Stimulated activated memory B cell treated with anti-CD40 and anti-IgM and Interleukin-4, amounts not matched to agents 10 μg/mL and 1 μg/mL and 100 μg/mL, for 72 hours (primary cell): ENCODE measurements at regions not wholly inside any gene's neighbourhood (a gene's known extent, or its start where the extent isn't known, plus 50 kb on each side); places are given as distances from the start of the nearest gene placed in this dataset.

ENCODE experiments used
- ATAC-seq: fragments of 150-1000 bp; cut with Tn5 transposase; 2 replicates; pipeline ENCODE4 v1.10.0; 2021
- H3K27ac Mint-ChIP-seq: one replicate; pipeline ENCODE4 v1.8.0; 2022; ENCODE audit warnings: mild to moderate bottlenecking, mixed read lengths
- H3K27me3 Mint-ChIP-seq: one replicate; pipeline ENCODE4 v1.8.0; 2022; ENCODE audit warnings: mixed read lengths
- H3K36me3 Mint-ChIP-seq: one replicate; pipeline ENCODE4 v1.8.0; 2022; ENCODE audit warnings: mixed read lengths
- H3K4me1 Mint-ChIP-seq: one replicate; pipeline ENCODE4 v1.8.0; 2022; ENCODE audit warnings: mixed read lengths
- H3K4me3 Mint-ChIP-seq: one replicate; pipeline ENCODE4 v1.8.0; 2022; ENCODE audit warnings: mild to moderate bottlenecking, moderate library complexity, mixed read lengths
- H3K9me3 Mint-ChIP-seq: one replicate; pipeline ENCODE4 v1.8.0; 2022; ENCODE audit warnings: mixed read lengths

DNA sequence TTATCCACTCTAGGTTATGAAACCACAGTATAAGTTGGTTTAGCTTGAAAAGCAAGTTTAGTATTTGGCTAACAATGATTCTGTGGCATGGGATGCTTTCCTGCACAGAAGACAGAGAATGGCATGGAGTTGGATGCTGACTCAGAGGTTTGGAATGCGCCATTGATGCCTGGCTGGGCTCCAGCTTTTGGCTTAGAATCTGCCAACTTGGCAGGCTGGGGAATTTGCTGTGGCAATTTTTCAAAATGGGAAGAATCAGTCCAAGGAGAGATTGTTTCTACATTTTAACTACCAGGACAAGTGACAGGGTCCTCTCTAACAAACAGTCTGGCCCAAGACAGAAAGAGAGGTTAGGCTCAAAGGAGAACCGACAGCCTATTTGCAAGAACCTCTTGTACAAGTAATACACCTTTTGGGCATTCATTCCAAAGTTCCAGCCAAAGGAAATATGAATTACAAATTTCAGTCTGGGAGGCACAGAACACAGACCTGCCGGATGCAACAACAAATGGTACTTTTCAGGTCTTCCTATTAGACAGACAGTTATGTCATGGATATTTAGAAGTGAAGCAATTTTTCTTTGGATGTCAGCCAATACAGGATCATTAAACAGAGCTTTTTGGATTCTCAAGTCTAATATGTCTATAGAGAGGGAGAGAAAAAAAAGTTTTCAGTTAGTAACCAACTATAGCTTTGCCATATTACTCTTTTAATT, 1027.7 kb downstream of the TMEM182 start:
- Mint-ChIP-seq H3K4me3 (no peak overlapping the region), H3K9me3 (peaks cover under 1% of the 10 kb centered on the region), H3K4me1 (no peaks in the 10 kb centered on the region), H3K27ac (no peak overlapping the region), H3K27me3 (no peaks in the 10 kb centered on the region), H3K36me3 (no peaks in the 10 kb centered on the region)
- ATAC-seq: no peak

DNA sequence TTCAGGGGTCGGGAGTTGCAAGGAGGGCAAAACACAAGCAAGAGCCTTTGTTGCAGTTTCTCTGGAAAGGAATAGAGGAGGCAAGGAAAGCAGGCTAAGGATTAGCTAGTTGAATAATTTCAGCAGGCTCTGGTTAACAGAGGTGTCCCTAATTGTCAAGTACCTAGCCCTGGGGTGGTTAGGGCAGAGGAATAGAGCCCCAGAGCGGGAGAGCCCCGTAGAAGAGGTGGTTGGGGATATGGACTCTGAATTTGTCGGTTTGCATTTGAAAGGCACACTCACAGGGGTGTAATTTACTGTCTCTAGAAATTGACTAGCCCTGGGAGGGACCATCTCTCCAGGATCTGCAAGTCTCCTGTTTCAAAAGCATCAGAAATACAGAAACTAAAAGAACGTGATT, 1030.2 kb downstream of the TMEM182 start:
- Mint-ChIP-seq H3K36me3 (no peaks in the 10 kb centered on the region), H3K9me3 (peaks cover 8% of the 10 kb centered on the region), H3K27me3 (no peaks in the 10 kb centered on the region), H3K4me3 (no peak overlapping the region), H3K27ac (no peak overlapping the region), H3K4me1 (no peaks in the 10 kb centered on the region)
- no peak for ATAC-seq

DNA sequence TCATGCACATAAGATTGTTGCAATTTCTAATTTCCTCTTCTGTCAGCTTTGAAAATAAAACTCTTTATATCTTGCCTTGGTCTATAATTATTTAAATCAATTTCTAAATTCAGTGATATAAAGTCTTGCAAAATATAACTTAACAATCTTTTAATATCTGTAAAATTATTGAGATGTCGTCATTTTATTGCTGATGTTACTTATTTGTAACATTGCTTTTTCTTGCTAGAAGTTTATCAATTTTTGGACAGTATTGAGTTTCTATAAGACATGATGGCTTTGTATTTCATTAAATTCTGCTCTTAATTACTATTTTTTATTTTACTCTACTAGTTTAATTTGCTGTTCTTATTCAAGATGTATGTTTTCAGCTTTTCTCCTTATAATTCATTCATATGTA, 1036.5 kb downstream of the TMEM182 start:
- ATAC-seq: no peak
- peaks cover 14% of the 10 kb centered on the region for H3K9me3 Mint-ChIP-seq

DNA sequence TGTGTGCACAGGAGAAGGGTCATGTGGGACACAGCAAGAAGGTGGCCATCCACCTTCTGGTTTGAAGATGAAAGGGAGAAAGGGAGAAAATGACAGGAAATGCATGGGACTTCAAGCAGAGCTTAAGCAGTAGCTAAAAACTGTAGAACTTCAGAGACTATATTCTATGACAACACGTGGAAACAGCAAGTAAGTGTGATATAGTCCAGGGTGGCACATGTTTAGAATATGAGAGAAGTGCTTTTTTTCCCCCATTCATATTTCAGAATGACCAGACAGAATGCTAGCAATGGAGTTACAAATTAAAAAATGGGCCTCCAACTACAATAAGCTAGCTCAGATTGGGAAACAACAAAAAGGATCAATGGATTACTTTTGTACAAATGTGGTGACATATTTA, 1042.2 kb downstream of the TMEM182 start:
- Mint-ChIP-seq H3K9me3 (peaks cover 3% of the 10 kb centered on the region), H3K27ac (no peak overlapping the region), H3K36me3 (no peaks in the 10 kb centered on the region), H3K4me3 (no peak overlapping the region), H3K4me1 (no peaks in the 10 kb centered on the region), H3K27me3 (no peaks in the 10 kb centered on the region)
- ATAC-seq: no peak

More for the DNA sequence above, 1036.5 kb downstream of the TMEM182 start:
- no peaks in the 10 kb centered on the region for H3K36me3 Mint-ChIP-seq
- H3K4me3 Mint-ChIP-seq: no peak overlapping the region
- H3K27ac Mint-ChIP-seq: no peak overlapping the region
- H3K4me1 Mint-ChIP-seq: no peaks in the 10 kb centered on the region
- no peaks in the 10 kb centered on the region for H3K27me3 Mint-ChIP-seq

DNA sequence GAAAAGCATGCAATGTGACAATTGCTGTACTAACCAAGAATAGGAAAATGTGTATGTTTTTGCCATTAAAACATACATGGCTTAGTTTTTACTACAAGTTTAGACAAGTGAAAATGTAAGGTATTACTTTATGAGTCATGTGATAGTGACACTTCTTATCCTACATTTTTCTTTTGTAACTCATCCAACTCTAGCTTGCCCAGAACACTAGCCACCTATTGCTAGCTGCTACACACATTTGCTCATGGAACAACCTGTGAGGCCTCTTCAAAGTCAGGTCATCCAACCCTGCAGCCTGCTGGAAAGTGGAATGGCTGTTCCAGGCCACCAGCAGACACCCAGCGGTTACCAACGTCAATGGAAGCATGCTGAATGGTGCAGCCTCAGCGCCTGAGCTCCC, 1043.9 kb downstream of the TMEM182 start:
- no peak for ATAC-seq
- Mint-ChIP-seq H3K4me1 (no peaks in the 10 kb centered on the region), H3K27ac (no peak overlapping the region), H3K27me3 (no peaks in the 10 kb centered on the region), H3K4me3 (no peak overlapping the region), H3K9me3 (peaks cover 3% of the 10 kb centered on the region), H3K36me3 (no peaks in the 10 kb centered on the region)

DNA sequence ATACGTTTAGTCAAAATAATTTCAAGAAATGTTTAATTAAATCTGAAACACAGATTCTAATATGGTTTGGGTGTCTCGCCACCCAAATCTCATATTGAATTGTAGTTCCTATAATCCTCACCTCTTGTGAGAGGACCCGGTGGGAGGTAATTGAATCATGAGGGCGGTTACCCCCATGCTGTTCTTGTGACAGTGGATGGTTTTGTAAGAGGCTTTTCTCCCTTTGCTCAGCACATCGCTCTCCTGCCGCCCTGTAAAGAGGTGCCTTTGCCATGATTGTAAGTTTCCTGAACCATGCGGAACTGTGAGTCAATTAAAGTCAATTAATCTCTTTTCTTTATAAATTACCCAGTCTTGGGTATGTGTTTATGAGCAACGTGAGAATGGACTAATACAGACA, 1045.1 kb upstream of the POU3F3 start:
- Mint-ChIP-seq H3K4me1 (no peaks in the 10 kb centered on the region), H3K9me3 (no peaks in the 10 kb centered on the region), H3K36me3 (no peaks in the 10 kb centered on the region), H3K27me3 (no peaks in the 10 kb centered on the region), H3K27ac (no peak overlapping the region), H3K4me3 (no peak overlapping the region)
- ATAC-seq: no peak

DNA sequence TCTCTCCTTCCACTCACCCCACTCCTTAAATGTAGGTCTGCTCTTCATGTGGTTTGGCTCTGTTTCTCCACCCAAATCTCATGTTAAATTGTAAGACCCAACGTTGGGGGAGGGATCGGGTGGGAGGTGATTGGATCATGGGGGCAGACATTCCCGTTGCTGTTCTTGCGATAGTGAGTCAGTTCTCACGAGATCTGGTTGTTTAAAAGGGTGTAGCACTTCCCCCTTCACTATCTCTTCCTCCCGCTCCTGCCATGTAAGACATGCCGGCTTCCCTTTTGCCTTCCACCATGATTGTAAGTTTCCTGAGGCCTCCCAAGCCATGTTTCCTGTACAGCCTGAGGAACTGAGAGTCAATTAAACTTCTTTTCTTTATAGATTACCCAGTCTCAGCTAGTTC, 1044.5 kb upstream of the POU3F3 start:
- no peak overlapping the region for H3K27ac Mint-ChIP-seq
- no peaks in the 10 kb centered on the region for H3K27me3 Mint-ChIP-seq
- no peak overlapping the region for H3K4me3 Mint-ChIP-seq
- H3K9me3 Mint-ChIP-seq: no peaks in the 10 kb centered on the region
- H3K36me3 Mint-ChIP-seq: no peaks in the 10 kb centered on the region
- H3K4me1 Mint-ChIP-seq: no peaks in the 10 kb centered on the region
- no peak for ATAC-seq

DNA sequence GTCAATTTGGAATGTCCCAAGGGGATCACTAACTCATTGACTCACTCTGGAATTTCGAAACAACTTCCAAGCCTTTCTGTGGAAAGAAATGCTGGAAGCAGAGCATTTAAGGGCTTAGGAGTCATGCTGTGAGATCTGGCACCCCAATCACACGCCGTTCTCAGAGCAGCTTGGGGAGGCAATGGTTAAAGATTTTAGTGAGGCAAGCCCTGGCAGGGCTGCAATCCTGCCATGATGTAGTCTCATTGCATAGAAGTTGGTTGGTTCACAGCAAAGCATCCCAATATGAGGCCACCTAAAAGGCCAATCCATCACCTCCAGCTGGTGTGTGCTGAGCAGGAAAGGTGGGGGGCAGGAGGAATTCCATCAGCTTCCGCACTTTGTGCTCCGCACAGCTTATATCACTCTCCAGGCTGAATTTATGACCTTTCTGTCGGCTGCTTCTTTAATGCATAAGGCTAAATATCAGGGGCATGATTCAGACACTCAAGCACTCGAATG, 1043.9 kb upstream of the POU3F3 start:
- no peak for ATAC-seq
- H3K27ac Mint-ChIP-seq: no peak overlapping the region
- H3K9me3 Mint-ChIP-seq: no peaks in the 10 kb centered on the region
- H3K36me3 Mint-ChIP-seq: no peaks in the 10 kb centered on the region
- no peak overlapping the region for H3K4me3 Mint-ChIP-seq
- H3K4me1 Mint-ChIP-seq: no peaks in the 10 kb centered on the region
- no peaks in the 10 kb centered on the region for H3K27me3 Mint-ChIP-seq

DNA sequence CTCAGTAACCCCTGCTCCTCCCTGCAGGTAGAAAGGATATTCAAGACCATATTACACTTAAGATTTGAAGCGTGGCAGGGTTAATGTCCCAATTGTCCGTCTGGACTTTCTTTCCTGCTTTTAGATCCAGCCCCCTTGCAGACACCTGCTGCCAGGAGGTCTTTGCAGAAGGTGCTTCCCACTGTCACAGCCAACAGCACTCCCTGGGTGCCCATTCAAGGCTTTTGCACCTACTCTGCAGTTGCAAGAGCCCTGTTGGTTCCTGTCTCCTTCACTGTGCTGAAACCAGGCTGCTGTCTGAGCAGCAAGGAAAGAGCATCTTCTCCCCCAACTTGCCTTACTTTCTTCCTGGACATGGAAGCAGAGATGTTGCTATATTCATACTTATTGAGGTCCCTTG, 1043.0 kb upstream of the POU3F3 start:
- H3K9me3 Mint-ChIP-seq: no peaks in the 10 kb centered on the region
- no peaks in the 10 kb centered on the region for H3K4me1 Mint-ChIP-seq
- no peaks in the 10 kb centered on the region for H3K27me3 Mint-ChIP-seq
- no peaks in the 10 kb centered on the region for H3K36me3 Mint-ChIP-seq
- ATAC-seq: no peak
- no peak overlapping the region for H3K4me3 Mint-ChIP-seq
- H3K27ac Mint-ChIP-seq: no peak overlapping the region

DNA sequence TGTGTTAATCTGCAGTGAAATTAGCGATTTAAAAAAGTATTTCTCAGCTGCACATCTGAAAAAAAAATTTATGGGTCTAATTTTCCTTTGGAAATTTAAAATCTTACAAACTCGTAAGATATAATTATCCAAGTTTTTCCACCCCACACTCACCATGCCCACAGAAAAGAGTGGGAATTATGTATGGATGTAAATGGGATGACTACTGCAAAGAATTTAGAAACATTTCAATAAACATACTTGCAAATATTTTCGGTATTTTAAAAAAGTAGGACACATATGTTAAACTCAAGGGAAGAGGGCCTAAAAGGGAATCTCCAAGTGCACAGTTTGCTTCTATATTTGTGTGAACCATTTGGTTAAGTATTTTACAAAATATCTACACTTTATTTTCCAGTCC, 1039.9 kb upstream of the POU3F3 start:
- Mint-ChIP-seq H3K27ac (no peak overlapping the region), H3K4me3 (no peak overlapping the region), H3K27me3 (no peaks in the 10 kb centered on the region), H3K4me1 (no peaks in the 10 kb centered on the region), H3K9me3 (no peaks in the 10 kb centered on the region), H3K36me3 (no peaks in the 10 kb centered on the region)
- no peak for ATAC-seq

DNA sequence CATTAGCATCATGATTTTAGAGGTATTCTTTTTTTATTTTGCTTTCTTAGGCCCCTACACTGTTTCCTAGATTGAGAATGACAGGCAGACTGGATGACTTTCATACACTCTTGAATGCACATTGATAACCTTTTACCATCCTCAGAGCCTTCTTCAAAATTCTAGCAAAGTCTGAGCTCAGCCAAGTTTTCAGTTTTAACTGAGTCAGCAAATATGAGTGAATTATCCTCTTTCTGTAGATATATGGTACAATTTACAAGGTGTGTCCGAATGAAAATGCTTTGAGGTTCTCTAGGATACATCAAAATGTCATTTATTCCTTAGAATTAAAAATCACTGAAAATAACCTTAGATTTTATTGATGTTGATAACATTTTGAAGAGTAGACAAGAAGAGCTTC, 1038.2 kb upstream of the POU3F3 start:
- Mint-ChIP-seq H3K27ac (no peak overlapping the region), H3K36me3 (no peaks in the 10 kb centered on the region), H3K27me3 (no peaks in the 10 kb centered on the region), H3K9me3 (peaks cover 3% of the 10 kb centered on the region), H3K4me1 (no peaks in the 10 kb centered on the region), H3K4me3 (no peak overlapping the region)
- ATAC-seq: no peak

DNA sequence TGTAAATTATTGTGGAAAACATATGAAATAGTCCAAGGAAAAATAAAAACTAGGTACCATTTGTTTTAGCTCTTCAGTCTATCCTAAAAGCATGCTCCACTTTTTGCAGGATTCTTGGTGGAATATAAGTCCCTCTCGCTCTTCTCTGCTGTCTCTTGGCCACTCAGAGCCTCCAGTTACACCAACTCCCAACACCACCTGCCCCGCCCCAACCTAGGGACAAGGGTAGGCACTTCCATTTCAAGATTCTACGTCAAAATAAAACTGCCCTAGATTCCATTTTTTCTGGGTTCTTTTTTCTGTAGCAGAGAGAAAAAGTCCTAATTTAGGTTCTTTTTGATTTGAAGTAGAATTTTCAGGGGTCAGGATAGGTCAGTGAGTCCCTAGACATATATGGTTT, 1036.2 kb upstream of the POU3F3 start:
- H3K36me3 Mint-ChIP-seq: no peaks in the 10 kb centered on the region
- no peak overlapping the region for H3K4me3 Mint-ChIP-seq
- H3K4me1 Mint-ChIP-seq: no peaks in the 10 kb centered on the region
- no peak for ATAC-seq
- no peak overlapping the region for H3K27ac Mint-ChIP-seq
- H3K27me3 Mint-ChIP-seq: no peaks in the 10 kb centered on the region
- H3K9me3 Mint-ChIP-seq: peaks cover 3% of the 10 kb centered on the region

DNA sequence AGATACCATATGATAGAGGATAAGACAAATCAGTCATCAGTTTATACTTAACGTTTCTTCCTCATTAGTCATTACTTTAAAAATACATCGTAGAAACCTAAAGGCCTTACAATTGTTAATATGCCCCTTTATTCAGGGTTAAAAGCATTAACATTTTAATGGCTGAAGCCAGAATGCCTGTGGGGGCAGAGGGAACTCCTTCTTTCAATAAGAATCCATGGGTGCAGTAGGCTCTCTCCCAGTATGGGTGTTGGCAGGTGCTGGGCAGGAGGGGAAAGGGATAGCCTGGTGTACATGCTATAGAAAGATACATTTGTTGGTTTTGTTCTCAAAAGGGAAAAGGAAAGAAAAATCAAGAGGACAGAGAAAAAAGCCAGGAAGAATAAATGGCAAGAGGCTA, 1035.7 kb upstream of the POU3F3 start:
- Mint-ChIP-seq H3K9me3 (peaks cover 3% of the 10 kb centered on the region), H3K27me3 (no peaks in the 10 kb centered on the region), H3K4me1 (no peaks in the 10 kb centered on the region), H3K27ac (no peak overlapping the region), H3K36me3 (no peaks in the 10 kb centered on the region), H3K4me3 (no peak overlapping the region)
- ATAC-seq: no peak

DNA sequence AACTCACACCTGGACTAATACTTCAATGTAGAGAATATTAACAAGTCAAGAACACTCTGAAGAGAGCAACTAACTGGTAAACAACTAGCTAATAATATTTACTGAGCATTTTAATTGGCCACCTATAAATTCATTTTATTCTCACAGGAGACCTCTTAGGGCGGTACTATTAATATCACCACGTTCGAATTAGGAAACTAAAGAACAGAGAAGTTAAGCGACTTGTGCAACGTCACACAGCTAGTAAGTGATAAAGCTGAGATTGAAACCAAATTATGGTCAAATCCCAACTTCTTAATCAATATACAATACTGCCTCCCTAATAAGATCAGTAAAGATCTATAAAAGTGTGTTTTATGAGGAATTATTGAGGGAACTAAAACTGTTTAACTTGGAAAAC, 1034.3 kb upstream of the POU3F3 start:
- H3K36me3 Mint-ChIP-seq: no peaks in the 10 kb centered on the region
- peaks cover 3% of the 10 kb centered on the region for H3K9me3 Mint-ChIP-seq
- no peak for ATAC-seq
- H3K27ac Mint-ChIP-seq: no peak overlapping the region
- H3K27me3 Mint-ChIP-seq: no peaks in the 10 kb centered on the region
- H3K4me1 Mint-ChIP-seq: no peaks in the 10 kb centered on the region
- no peak overlapping the region for H3K4me3 Mint-ChIP-seq

DNA sequence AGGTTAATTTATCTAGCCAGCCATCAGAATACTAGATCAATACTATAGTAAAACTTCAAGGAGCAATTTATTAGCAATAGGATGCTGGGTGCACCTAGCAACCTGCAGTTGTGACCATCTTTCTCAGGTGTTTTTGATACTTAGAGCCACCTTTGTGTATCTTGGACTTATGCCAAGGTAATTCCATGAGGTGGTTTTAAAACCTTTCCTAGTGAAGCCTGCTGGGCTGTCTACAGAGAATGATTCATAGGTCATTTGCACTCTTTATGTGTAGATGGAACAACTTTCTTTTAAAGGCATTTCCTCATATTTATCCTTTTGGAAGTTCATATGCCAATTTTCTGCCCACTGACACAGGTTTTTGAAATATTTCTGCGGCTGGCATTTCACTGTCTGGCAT, 1030.1 kb upstream of the POU3F3 start:
- Mint-ChIP-seq H3K27me3 (no peaks in the 10 kb centered on the region), H3K9me3 (peaks cover 18% of the 10 kb centered on the region), H3K4me3 (no peak overlapping the region), H3K36me3 (no peaks in the 10 kb centered on the region), H3K4me1 (no peaks in the 10 kb centered on the region), H3K27ac (no peak overlapping the region)
- no peak for ATAC-seq

DNA sequence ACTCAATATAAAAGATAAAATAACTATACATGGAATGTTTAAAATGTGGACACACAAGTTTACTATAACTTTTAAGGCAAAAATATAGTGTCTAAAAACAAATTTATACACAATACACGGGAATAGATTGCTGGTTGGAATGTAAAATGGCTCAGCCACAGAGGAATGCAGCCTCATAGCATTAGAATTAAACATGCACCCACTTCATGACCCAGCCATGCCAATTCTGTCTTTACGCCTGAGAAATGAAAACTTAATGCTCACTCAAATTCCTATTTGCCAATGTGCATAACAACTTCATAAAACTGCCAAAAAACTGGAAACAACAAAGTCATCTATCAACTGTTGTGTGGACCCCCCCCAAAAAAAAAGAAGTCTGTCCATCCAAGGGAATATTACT, 1006.6 kb upstream of the POU3F3 start:
- Mint-ChIP-seq H3K36me3 (no peaks in the 10 kb centered on the region), H3K27ac (no peak overlapping the region), H3K4me1 (no peaks in the 10 kb centered on the region), H3K4me3 (no peak overlapping the region), H3K27me3 (no peaks in the 10 kb centered on the region), H3K9me3 (peaks cover 13% of the 10 kb centered on the region)
- no peak for ATAC-seq

DNA sequence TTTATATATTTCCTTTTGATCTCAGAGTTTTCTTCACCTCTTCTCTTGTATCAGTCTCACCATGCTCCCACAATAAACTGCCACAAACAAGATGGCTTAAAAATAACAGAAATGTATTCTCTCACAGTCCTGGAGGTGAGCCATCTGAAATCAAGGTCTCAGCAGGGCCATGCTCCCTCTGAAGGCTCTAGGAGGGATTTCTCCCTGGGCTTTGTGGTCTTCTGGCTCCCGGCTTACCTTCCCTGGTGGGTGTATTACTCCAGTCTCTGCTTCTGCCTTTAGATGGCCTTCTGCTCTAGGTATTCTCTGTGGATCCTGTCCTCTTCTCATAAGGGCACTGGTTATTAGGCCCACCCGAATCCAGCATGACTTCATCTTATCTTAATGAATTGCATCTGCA, 994.7 kb upstream of the POU3F3 start:
- no peak overlapping the region for H3K4me3 Mint-ChIP-seq
- peaks cover 3% of the 10 kb centered on the region for H3K9me3 Mint-ChIP-seq
- no peak overlapping the region for H3K27ac Mint-ChIP-seq
- no peaks in the 10 kb centered on the region for H3K27me3 Mint-ChIP-seq
- no peaks in the 10 kb centered on the region for H3K36me3 Mint-ChIP-seq
- no peaks in the 10 kb centered on the region for H3K4me1 Mint-ChIP-seq
- no peak for ATAC-seq
